Muscle of arm (tissue), 1 donor: ENCODE measurements at regions not wholly inside any gene's neighbourhood (a gene's known extent, or its start where the extent isn't known, plus 50 kb on each side); places are given as distances from the start of the nearest gene placed in this dataset.
"Not testable (repeated sequence)": the region's sequence is repeated elsewhere in the genome, so short reads cannot be mapped to it uniquely, and the experiment has no call there.

ENCODE experiments used
- DNase-seq: peaks from one replicate; pipeline ENCODE4 v3.0.0-alpha.2; 2013

GRCh38 chr11:71721840-71722239, 111.2 kb upstream of the DEFB108B start:
- DNase-seq = not testable (repeated sequence)

- not testable (repeated sequence) for DNase-seq
Observed at GRCh38 chr11:71723991-71724390, 109.0 kb upstream of the DEFB108B start.

- DNase-seq = not testable (repeated sequence)
Observed at GRCh38 chr11:71730748-71731147, 102.3 kb upstream of the DEFB108B start.

- not testable (repeated sequence) for DNase-seq
Observed at GRCh38 chr11:71734368-71734767, 98.6 kb upstream of the DEFB108B start.

GRCh38 chr11:71738317-71738716, 94.7 kb upstream of the DEFB108B start:
- DNase-seq = not testable (repeated sequence)

GRCh38 chr11:71743385-71743784, 89.6 kb upstream of the DEFB108B start:
- not testable (repeated sequence) for DNase-seq

GRCh38 chr11:71745656-71746055, 87.3 kb upstream of the DEFB108B start:
- not testable (repeated sequence) for DNase-seq

GRCh38 chr11:71746263-71746662, 86.7 kb upstream of the DEFB108B start:
- not testable (repeated sequence) for DNase-seq

- not testable (repeated sequence) for DNase-seq
Observed at GRCh38 chr11:71748965-71749620, 83.9 kb upstream of the DEFB108B start.

- not testable (repeated sequence) for DNase-seq
Observed at GRCh38 chr11:71750908-71751307, 82.1 kb upstream of the DEFB108B start.

- not testable (repeated sequence) for DNase-seq
Observed at GRCh38 chr11:71764695-71765491, 68.1 kb upstream of the DEFB108B start.

GRCh38 chr11:71767016-71767415, 66.0 kb upstream of the DEFB108B start:
- DNase-seq = not testable (repeated sequence)

GRCh38 chr11:71772193-71772592, 60.8 kb upstream of the DEFB108B start:
- DNase-seq = not testable (repeated sequence)

- DNase-seq = no peak
Observed at GRCh38 chr11:71774603-71775222, 58.3 kb upstream of the DEFB108B start.

GRCh38 chr11:71780116-71780515, 52.9 kb upstream of the DEFB108B start:
- DNase-seq = not testable (repeated sequence)

GRCh38 chr11:71780771-71781170, 52.2 kb upstream of the DEFB108B start:
- not testable (repeated sequence) for DNase-seq

GRCh38 chr11:71781491-71781890, 51.5 kb upstream of the DEFB108B start:
- not testable (repeated sequence) for DNase-seq

GRCh38 chr11:71782229-71782861, 50.7 kb upstream of the DEFB108B start:
- DNase-seq = not testable (repeated sequence)

GRCh38 chr11:71783191-71783590, 49.8 kb upstream of the DEFB108B start:
- DNase-seq = not testable (repeated sequence)
